ENCODE measurements at regions not wholly inside any gene's neighbourhood (a gene's known extent, or its start where the extent isn't known, plus 50 kb on each side); places are given as distances from the start of the nearest gene placed in this dataset.

GRCh38 chr2:66688951-66689350 lies 254.0 kb downstream of the MEIS1 start:
- in situ Hi-C loops (cut with MboI; ENCODE audit: low sequenced_read_pairs in 4 of 4): no loop called here
- peaks cover 0 to 12% (median 6%) of the 10 kb centered on the region in 3 donors for H3K27me3 ChIP-seq
- H3K4me1 ChIP-seq: no peaks in the 10 kb centered on the region
- H3K27ac ChIP-seq: no peak overlapping the region
- DNase-seq (no peak), ATAC-seq (no peak)
- no peaks in the 10 kb centered on the region for H3K9me3 ChIP-seq
- intact Hi-C loops (cut with DNase I; ENCODE audit: low total_unique reads): no loop called here
- H3K4me3 ChIP-seq: no peak overlapping the region
- TF ChIP-seq, protein P1, sequence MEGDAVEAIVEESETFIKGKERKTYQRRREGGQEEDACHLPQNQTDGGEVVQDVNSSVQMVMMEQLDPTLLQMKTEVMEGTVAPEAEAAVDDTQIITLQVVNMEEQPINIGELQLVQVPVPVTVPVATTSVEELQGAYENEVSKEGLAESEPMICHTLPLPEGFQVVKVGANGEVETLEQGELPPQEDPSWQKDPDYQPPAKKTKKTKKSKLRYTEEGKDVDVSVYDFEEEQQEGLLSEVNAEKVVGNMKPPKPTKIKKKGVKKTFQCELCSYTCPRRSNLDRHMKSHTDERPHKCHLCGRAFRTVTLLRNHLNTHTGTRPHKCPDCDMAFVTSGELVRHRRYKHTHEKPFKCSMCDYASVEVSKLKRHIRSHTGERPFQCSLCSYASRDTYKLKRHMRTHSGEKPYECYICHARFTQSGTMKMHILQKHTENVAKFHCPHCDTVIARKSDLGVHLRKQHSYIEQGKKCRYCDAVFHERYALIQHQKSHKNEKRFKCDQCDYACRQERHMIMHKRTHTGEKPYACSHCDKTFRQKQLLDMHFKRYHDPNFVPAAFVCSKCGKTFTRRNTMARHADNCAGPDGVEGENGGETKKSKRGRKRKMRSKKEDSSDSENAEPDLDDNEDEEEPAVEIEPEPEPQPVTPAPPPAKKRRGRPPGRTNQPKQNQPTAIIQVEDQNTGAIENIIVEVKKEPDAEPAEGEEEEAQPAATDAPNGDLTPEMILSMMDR (IDR thresholded peaks at IDR 0.05 in 4 of 5, conservative IDR thresholded peaks at IDR 0.05 in 1 of 5): no peak
- no peak for TF ChIP-seq POLR2A (IDR thresholded peaks at IDR 0.05)
- H3K36me3 ChIP-seq: no peaks in the 10 kb centered on the region

GRCh38 chr2:66689456-66690051 lies 254.6 kb downstream of the MEIS1 start:
- no peak overlapping the region for H3K4me3 ChIP-seq
- no peak overlapping the region for H3K27ac ChIP-seq
- in situ Hi-C loops (cut with MboI; ENCODE audit: low sequenced_read_pairs in 4 of 4): no loop called here
- no peaks in the 10 kb centered on the region for H3K4me1 ChIP-seq
- no peak for ATAC-seq
- no peak for TF ChIP-seq POLR2A (IDR thresholded peaks at IDR 0.05)
- TF ChIP-seq, protein P1 (IDR thresholded peaks at IDR 0.05 in 4 of 5, conservative IDR thresholded peaks at IDR 0.05 in 1 of 5): no peak
- no peak for DNase-seq
- no peaks in the 10 kb centered on the region for H3K9me3 ChIP-seq
- H3K27me3 ChIP-seq: peaks cover 0 to 12% (median 6%) of the 10 kb centered on the region in 3 donors
- H3K36me3 ChIP-seq: no peaks in the 10 kb centered on the region
- intact Hi-C loops (cut with DNase I; ENCODE audit: low total_unique reads): no loop called here

DNA sequence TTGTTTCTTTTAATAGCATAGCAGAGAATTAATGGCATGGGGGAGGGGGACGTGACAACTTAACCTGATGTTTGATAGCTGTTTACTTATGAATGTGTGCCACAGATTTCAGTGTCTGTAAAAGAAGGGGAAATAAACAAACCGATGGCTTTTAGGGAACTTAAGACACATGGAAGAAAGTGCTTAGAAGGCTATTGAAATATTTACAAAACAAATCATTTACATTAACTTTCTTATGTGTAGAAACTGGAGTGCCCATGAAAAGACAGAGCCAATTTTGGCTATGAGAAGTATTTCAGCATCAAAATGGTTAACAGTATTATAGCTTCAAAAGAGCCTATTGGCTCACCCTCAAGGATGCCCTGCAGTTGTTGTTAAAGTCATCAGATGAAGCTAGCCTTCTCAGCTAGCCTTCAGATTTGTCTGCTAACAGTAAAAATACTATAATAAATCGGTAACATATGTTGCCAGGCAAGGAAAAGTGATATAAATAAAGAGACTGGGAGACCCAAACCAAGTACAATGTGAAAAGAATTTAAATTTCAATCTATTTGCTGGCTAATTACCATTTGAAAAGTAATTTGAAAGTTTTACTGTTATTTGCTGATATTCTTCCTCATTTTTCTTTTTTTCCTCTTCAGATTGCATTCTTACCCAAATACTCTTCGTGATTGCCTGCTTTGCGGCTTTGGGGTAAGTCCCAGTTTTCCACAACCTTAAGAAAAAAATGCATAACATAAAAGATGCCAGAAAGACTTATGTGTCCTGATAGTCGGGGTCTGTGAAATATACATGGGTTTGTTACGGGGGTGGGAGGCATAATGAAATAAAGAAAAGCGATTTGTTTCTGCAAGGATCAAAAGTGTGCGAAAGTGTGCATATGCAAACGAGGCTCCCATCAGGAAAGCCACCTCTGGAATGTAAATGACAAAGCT lies 256.4 kb downstream of the MEIS1 start:
- no peak overlapping the region for H3K4me3 ChIP-seq
- peaks cover 0 to 12% (median 6%) of the 10 kb centered on the region in 3 donors for H3K27me3 ChIP-seq

GRCh38 chr2:66692521-66693054 lies 257.7 kb downstream of the MEIS1 start:
- Histone ChIP-seq H3K27ac (no peak overlapping the region), H3K36me3 (no peaks in the 10 kb centered on the region), H3K4me3 (no peak overlapping the region), H3K9me3 (no peaks in the 10 kb centered on the region), H3K4me1 (no peaks in the 10 kb centered on the region), H3K27me3 (peaks cover 0 to 12% (median 6%) of the 10 kb centered on the region in 3 donors)
- intact Hi-C loops (cut with DNase I; ENCODE audit: low total_unique reads): no loop called here
- ATAC-seq: no peak
- no peak for DNase-seq
- in situ Hi-C loops (cut with MboI; ENCODE audit: low sequenced_read_pairs in 4 of 4): no loop called here
- TF ChIP-seq POLR2A (IDR thresholded peaks at IDR 0.05): no peak

More for the DNA sequence above, 256.4 kb downstream of the MEIS1 start:
- DNase-seq (no peak), ATAC-seq (no peak)
- H3K4me1 ChIP-seq: no peaks in the 10 kb centered on the region
- TF ChIP-seq, protein P1 (IDR thresholded peaks at IDR 0.05 in 4 of 5, conservative IDR thresholded peaks at IDR 0.05 in 1 of 5): no peak
- no peak for TF ChIP-seq POLR2A (IDR thresholded peaks at IDR 0.05)
- in situ Hi-C loops (cut with MboI; ENCODE audit: low sequenced_read_pairs in 4 of 4) (no loop called here), intact Hi-C loops (cut with DNase I; ENCODE audit: low total_unique reads) (no loop called here)
- no peaks in the 10 kb centered on the region for H3K9me3 ChIP-seq
- H3K36me3 ChIP-seq: no peaks in the 10 kb centered on the region
- no peak overlapping the region for H3K27ac ChIP-seq
